GM06990 (cell line): ENCODE measurements at regions not wholly inside any gene's neighbourhood (a gene's known extent, or its start where the extent isn't known, plus 50 kb on each side); places are given as distances from the start of the nearest gene placed in this dataset.

Experiments used
- DNase-seq: peaks from one replicate; pipeline ENCODE4 v3.0.0-alpha.2; 2011; ENCODE audit not compliant: insufficient read length; ENCODE audit errors: extremely low read depth
- H3K27me3 ChIP-seq: replicated peaks from 2 replicates; pipeline ENCODE4 v1.6.0; 2011; ENCODE audit warnings: low read length; ENCODE audit not compliant: control insufficient read depth, insufficient read depth
- H3K36me3 ChIP-seq: 2 replicates; pipeline ENCODE4 v1.5.1; 2011; ENCODE audit warnings: low read length; ENCODE audit not compliant: control insufficient read depth, insufficient read depth
- H3K4me3 ChIP-seq: replicated peaks from 2 replicates; pipeline ENCODE4 v1.5.1; 2011; ENCODE audit warnings: low read depth, mild to moderate bottlenecking, control low read depth, low read length
- TF ChIP-seq, protein P1 (sequence below): IDR thresholded peaks from 2 replicates; pipeline ENCODE4 v1.5.1; 2011; ENCODE audit warnings: low read length, control low read depth, mild to moderate bottlenecking, inconsistent platforms; ENCODE audit not compliant: insufficient read depth, poor library complexity, severe bottlenecking

DNA sequence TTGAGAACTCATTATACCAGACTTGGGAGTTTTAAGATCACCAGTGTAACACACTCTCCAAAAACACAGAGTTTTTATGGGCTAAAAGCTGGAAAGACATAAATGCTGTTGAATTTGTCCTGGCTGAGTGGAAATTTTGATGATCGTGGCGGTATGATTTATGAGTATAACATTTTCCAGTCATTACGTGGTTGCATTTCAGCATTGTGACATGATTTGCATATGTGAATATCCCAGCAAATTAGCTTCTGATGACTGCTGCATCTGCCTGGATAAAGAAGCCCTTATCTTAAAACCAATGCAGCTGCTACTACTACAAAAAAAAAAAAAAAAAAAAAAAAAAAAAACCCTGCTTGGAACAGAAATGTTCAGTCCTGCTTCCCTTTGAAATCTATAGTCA lies 850.9 kb downstream of the TFAP2A start:
- DNase-seq = no peak
- TF ChIP-seq, protein P1, sequence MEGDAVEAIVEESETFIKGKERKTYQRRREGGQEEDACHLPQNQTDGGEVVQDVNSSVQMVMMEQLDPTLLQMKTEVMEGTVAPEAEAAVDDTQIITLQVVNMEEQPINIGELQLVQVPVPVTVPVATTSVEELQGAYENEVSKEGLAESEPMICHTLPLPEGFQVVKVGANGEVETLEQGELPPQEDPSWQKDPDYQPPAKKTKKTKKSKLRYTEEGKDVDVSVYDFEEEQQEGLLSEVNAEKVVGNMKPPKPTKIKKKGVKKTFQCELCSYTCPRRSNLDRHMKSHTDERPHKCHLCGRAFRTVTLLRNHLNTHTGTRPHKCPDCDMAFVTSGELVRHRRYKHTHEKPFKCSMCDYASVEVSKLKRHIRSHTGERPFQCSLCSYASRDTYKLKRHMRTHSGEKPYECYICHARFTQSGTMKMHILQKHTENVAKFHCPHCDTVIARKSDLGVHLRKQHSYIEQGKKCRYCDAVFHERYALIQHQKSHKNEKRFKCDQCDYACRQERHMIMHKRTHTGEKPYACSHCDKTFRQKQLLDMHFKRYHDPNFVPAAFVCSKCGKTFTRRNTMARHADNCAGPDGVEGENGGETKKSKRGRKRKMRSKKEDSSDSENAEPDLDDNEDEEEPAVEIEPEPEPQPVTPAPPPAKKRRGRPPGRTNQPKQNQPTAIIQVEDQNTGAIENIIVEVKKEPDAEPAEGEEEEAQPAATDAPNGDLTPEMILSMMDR = no peak
- H3K27me3 ChIP-seq = no peaks in the 10 kb centered on the region

GRCh38 chr6:9563568-9563967 lies 851.3 kb downstream of the TFAP2A start:
- no peak for DNase-seq
- Histone ChIP-seq H3K36me3 (no peaks in the 10 kb centered on the region), H3K27me3 (no peaks in the 10 kb centered on the region), H3K4me3 (no peak overlapping the region)
- TF ChIP-seq, protein P1 = no peak

More for the DNA sequence above, 850.9 kb downstream of the TFAP2A start:
- H3K4me3 ChIP-seq = no peak overlapping the region
- H3K36me3 ChIP-seq = no peaks in the 10 kb centered on the region

- Histone ChIP-seq H3K27me3 (no peaks in the 10 kb centered on the region), H3K4me3 (no peak overlapping the region), H3K36me3 (no peaks in the 10 kb centered on the region)
- TF ChIP-seq, protein P1 = no peak
- DNase-seq = no peak
These were observed 860.1 kb downstream of the TFAP2A start for GRCh38 chr6:9554806-9555205.

GRCh38 chr6:9554323-9554722 lies 860.6 kb downstream of the TFAP2A start:
- no peaks in the 10 kb centered on the region for H3K27me3 ChIP-seq
- TF ChIP-seq, protein P1 = no peak
- no peaks in the 10 kb centered on the region for H3K36me3 ChIP-seq
- no peak overlapping the region for H3K4me3 ChIP-seq
- DNase-seq = no peak

- TF ChIP-seq, protein P1 = no peak
- no peak overlapping the region for H3K4me3 ChIP-seq
- H3K27me3 ChIP-seq = no peaks in the 10 kb centered on the region
- no peaks in the 10 kb centered on the region for H3K36me3 ChIP-seq
- DNase-seq = no peak
These were observed 861.9 kb downstream of the TFAP2A start for GRCh38 chr6:9553002-9553401.

DNA sequence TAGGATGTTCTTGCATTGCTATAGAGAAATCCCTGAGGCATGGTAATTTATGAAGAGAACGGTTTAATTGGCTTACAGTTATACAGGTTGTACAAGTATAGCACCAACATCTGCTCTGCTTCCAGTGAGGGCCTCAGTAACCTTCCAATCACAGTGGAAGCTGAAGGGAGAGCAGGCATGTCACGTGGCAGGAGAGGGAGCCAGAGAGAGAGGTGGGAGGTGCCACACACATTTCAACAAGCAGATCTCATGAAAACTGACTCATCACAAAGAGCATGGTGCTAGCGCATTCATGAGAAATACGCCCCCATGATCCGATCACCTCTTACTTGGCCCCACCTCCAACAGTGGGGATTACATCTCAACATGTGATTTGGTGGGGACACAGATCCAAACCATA lies 871.2 kb downstream of the TFAP2A start:
- DNase-seq = no peak
- TF ChIP-seq, protein P1 = no peak
- Histone ChIP-seq H3K27me3 (no peaks in the 10 kb centered on the region), H3K4me3 (no peak overlapping the region), H3K36me3 (no peaks in the 10 kb centered on the region)
